Esophagus (tissue), 2 donors: ENCODE measurements at regions not wholly inside any gene's neighbourhood (a gene's known extent, or its start where the extent isn't known, plus 50 kb on each side); places are given as distances from the start of the nearest gene placed in this dataset.

Experiments used
- H3K27ac ChIP-seq, 2 donors: one replicate each; pipeline ENCODE4 v1.5.1; 2013; ENCODE audit warnings: low read depth in 2 of 2, mild to moderate bottlenecking in 2 of 2, inconsistent platforms in 1 of 2, low read length in 1 of 2, moderate library complexity in 1 of 2
- H3K27me3 ChIP-seq, 2 donors: one replicate each; pipeline ENCODE4 v1.6.1; 2013; ENCODE audit warnings: low read length in 2 of 2, control low read depth in 1 of 2, mild to moderate bottlenecking in 1 of 2; ENCODE audit not compliant: insufficient read depth in 2 of 2, control insufficient read depth in 1 of 2
- H3K36me3 ChIP-seq, 2 donors: one replicate each; pipeline ENCODE4 v1.6.1; 2013; ENCODE audit warnings: low read length in 1 of 2; ENCODE audit not compliant: control insufficient read depth in 2 of 2, insufficient read depth in 2 of 2
- H3K4me1 ChIP-seq, 2 donors: one replicate each; pipeline ENCODE4 v1.6.1; 2013; ENCODE audit warnings: low read length in 1 of 2; ENCODE audit not compliant: control insufficient read depth in 2 of 2, insufficient read depth in 2 of 2
- H3K4me3 ChIP-seq, 2 donors: one replicate each; pipeline ENCODE4 v1.5.1; 2013; ENCODE audit warnings: low read length in 2 of 2, mild to moderate bottlenecking in 2 of 2, low read depth in 1 of 2, moderate library complexity in 1 of 2
- H3K9me3 ChIP-seq, 2 donors: one replicate each; pipeline ENCODE4 v1.6.1; 2013; ENCODE audit warnings: mild to moderate bottlenecking in 2 of 2, low read depth in 1 of 2, low read length in 1 of 2, moderate library complexity in 1 of 2; ENCODE audit not compliant: control insufficient read depth in 2 of 2, insufficient read depth in 1 of 2
- WGBS, 2 donors: extraction: QIAGEN DNeasy Blood & Tissue Kit; methylation state at CpG; one replicate each; pipeline ENCODE4 v1.1.7; 2013; 5-methylcytosine and 5-hydroxymethylcytosine counted together
- donor health status: healthy with polysubstance abuse.
- donor health status: Bipolar disorder and iron deficiency.

DNA sequence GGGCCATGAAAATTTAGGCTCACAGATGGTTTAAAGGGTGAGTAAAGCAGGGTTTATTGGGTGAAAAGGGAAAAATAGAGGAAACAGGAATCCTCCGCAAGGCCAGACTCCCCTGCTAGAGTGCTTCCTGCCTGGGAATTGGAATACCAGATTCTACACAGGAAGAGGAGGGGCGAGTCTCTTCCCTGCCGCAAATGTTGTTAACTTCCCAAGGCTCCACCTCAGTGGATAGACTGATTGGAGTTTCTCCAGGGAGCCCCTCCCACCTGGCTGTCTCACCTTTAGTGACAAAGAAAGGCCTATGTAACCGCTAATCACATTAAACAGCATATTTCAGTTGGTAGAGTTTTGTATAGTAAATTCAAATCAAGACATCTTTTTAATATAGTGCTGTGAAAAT lies 1450.1 kb downstream of the KCNT2 start:
- H3K4me3 ChIP-seq: no peak overlapping the region
- H3K4me1 ChIP-seq: no peaks in the 10 kb centered on the region
- H3K27me3 ChIP-seq: no peaks in the 10 kb centered on the region
- H3K27ac ChIP-seq: no peak overlapping the region
- H3K9me3 ChIP-seq: no peaks in the 10 kb centered on the region
- H3K36me3 ChIP-seq: no peaks in the 10 kb centered on the region
- 77 to 86% methylated on average over 4 of the region's 4 CpGs for WGBS, 2 donors

DNA sequence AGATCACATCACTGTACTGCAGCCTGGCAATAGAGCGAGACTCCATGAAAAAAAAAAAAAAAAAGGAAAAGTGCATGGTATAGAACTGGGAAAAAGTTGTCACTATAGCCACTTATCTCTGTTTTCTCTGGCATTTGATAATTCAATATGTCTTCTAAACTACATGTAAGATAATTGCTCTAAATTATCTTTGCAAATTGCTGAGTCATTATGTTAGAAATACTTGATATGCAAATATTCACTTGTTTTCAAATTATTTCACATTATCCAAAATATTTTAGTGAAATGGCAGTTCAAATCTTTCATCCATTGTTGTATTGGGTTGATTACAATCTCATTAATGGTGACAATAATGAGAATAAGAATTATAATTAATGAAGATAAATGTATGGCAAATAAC lies 1455.1 kb downstream of the KCNT2 start:
- Histone ChIP-seq H3K4me3 (no peak overlapping the region), H3K36me3 (no peaks in the 10 kb centered on the region), H3K4me1 (no peaks in the 10 kb centered on the region), H3K9me3 (no peaks in the 10 kb centered on the region), H3K27ac (no peak overlapping the region), H3K27me3 (no peaks in the 10 kb centered on the region)
- WGBS, 2 donors: 70 to 83% methylated on average over 1 of the region's 1 CpG

DNA sequence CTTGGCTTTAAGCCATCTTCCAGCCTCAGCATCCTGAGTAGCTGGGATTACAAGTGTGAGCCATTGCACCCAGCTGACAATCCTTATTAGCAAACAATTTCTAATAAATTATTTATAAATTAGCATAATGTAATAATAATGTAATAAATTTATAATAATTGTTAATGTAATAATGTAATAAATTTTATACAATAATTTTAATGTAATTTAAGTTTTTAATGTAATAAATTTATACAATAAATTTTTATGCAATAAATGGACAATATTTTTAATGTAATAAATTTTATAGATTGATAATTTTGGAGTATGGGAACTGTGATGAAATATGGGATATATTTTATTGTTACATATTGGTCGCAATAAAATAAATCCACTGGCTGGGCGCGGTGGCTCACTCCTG lies 1457.5 kb downstream of the KCNT2 start:
- Histone ChIP-seq H3K4me3 (no peak overlapping the region), H3K9me3 (no peaks in the 10 kb centered on the region), H3K36me3 (no peaks in the 10 kb centered on the region), H3K27ac (no peak overlapping the region), H3K27me3 (no peaks in the 10 kb centered on the region), H3K4me1 (no peaks in the 10 kb centered on the region)
- 95% methylated on average over 3 of the region's 3 CpGs for WGBS, 2 donors

DNA sequence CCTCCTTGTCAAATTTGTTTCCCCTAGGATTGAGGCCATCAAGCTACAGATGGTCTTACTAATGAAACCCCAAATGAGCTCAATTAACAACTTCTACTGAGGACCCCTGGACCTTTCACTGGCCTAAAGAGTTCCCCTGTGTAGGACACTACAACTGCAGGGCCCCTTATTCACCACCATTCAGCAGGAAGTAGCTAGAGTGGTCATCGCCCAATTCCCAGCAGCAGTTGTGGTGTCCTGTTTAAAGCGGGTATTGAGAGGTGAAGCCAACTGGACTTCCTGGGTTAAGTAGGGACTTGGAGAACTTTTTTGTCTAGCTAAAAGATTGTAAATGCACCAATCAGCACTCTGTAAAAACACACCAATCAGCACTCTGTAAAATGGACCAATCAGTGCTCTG lies 1466.9 kb downstream of the KCNT2 start:
- H3K27me3 ChIP-seq: no peaks in the 10 kb centered on the region
- H3K9me3 ChIP-seq: peaks cover 0 to 3% of the 10 kb centered on the region in 2 donors
- H3K36me3 ChIP-seq: no peaks in the 10 kb centered on the region
- 90 to 93% methylated on average over 2 of the region's 2 CpGs for WGBS, 2 donors
- H3K4me3 ChIP-seq: no peak overlapping the region
- H3K4me1 ChIP-seq: no peaks in the 10 kb centered on the region
- H3K27ac ChIP-seq: no peak overlapping the region

DNA sequence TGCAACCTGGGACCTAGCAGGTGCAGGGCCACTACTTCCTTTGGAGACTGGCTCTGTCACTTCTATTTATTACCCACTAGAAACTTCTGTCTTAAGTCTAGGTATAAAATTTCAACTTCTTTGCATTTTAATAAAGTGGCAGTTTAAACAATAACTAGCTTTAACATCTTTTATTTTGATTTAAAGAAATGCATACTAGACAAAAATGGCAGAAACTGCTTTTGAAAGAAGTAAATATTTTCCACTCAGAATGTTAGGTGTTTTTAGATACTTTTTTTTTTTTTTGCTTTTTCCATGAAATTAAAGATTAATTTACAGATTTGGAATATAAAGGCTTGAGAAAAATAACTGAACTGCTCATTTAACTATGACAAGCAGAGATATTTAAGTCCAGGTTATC lies 1477.6 kb downstream of the KCNT2 start:
- no peaks in the 10 kb centered on the region for H3K36me3 ChIP-seq
- no peaks in the 10 kb centered on the region for H3K27me3 ChIP-seq
- H3K27ac ChIP-seq: no peak overlapping the region
- H3K4me3 ChIP-seq: no peak overlapping the region
- no peaks in the 10 kb centered on the region for H3K4me1 ChIP-seq
- peaks cover 0 to 3% of the 10 kb centered on the region in 2 donors for H3K9me3 ChIP-seq

DNA sequence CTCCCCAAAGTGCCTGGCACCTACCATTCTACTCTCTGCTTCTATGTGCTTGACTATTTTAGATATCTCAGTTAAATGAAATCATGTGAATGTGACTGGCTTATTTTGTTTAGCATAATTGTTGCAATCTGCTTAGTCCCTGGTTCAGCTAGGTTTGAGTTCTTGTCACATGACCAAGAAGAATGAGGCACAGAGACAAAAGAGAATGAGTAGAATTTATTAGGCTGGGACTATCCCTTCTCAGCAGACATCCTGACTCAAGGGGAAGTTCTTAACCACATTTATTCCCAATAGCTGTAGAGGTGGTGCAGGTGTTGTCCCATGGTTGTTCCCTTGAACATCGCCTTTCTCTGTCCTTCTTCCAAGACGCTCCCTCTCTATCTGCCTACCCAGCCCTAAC lies 1485.7 kb downstream of the KCNT2 start:
- H3K27ac ChIP-seq: no peak overlapping the region
- H3K4me1 ChIP-seq: no peaks in the 10 kb centered on the region
- no peak overlapping the region for H3K4me3 ChIP-seq
- H3K27me3 ChIP-seq: no peaks in the 10 kb centered on the region
- H3K9me3 ChIP-seq: no peaks in the 10 kb centered on the region
- no peaks in the 10 kb centered on the region for H3K36me3 ChIP-seq
- 92 to 98% methylated on average over 2 of the region's 2 CpGs for WGBS, 2 donors

DNA sequence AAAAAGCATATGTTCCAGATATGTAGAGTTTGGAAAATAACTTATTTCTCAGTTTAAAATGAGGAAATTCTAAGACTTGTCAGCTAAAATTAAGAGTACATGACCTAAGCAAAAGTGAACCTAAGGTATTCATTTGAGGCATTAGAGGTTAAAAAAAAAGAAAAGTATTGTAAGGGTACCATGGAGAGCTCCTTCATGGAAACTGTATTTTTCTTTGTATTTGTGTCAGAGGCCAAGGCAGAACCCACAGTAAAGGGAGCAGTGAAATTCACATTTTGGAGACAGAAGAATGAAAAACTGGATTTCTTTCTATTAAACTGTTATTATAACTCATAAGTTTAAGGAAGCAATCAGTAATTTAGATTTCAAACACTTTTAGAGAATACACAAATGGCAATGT lies 1494.8 kb downstream of the KCNT2 start:
- no peaks in the 10 kb centered on the region for H3K4me1 ChIP-seq
- no peak overlapping the region for H3K4me3 ChIP-seq

DNA sequence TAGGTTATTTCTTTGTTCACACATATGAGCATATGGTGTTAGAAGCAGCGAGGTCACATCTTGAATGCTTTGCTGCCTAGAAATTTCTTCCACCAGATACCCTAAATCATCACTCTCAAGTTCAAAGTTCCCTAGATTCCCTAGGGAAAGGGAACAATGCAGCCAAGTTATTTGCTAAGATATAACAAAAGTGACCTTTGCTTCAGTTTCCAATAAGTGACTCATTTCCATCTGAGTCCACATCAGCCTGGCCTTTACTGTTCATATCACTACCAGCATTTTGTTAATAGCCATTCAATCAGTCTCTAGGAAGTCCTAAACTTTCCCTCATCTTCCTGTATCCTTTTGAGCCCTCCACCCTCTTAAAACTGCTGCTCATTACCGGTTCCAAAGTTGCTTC lies 1502.5 kb downstream of the KCNT2 start:
- Histone ChIP-seq H3K27me3 (no peaks in the 10 kb centered on the region), H3K9me3 (no peaks in the 10 kb centered on the region), H3K4me1 (no peaks in the 10 kb centered on the region), H3K36me3 (no peaks in the 10 kb centered on the region), H3K27ac (no peak overlapping the region), H3K4me3 (no peak overlapping the region)
- WGBS, 2 donors: 41 to 54% methylated on average over 2 of the region's 2 CpGs

More for the DNA sequence above, 1494.8 kb downstream of the KCNT2 start:
- H3K9me3 ChIP-seq: no peaks in the 10 kb centered on the region
- H3K36me3 ChIP-seq: no peaks in the 10 kb centered on the region
- H3K27ac ChIP-seq: no peak overlapping the region
- H3K27me3 ChIP-seq: no peaks in the 10 kb centered on the region

DNA sequence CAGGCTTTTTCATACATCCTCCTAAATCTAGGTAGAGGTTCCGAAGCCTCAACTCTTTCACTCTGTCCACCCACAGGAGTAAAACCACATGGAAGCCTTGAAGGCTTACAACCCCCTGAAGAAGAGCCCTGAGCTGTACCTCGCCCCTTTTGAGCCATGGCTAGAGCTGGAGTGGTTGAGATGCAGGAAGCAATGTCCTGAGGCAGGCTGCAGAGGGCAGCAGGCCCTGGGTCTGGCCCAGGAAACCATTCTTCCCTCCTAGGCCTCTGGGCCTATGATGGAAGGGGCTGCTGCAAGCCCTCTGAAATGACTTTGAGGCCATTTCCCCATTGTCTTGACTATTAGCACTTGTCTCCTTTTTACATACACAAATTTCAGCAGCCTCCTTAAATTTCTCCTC lies 1503.0 kb downstream of the KCNT2 start:
- Histone ChIP-seq H3K9me3 (no peaks in the 10 kb centered on the region), H3K4me3 (no peak overlapping the region), H3K27ac (no peak overlapping the region), H3K27me3 (no peaks in the 10 kb centered on the region), H3K4me1 (no peaks in the 10 kb centered on the region), H3K36me3 (no peaks in the 10 kb centered on the region)
- 40 to 65% methylated on average over 2 of the region's 2 CpGs for WGBS, 2 donors

DNA sequence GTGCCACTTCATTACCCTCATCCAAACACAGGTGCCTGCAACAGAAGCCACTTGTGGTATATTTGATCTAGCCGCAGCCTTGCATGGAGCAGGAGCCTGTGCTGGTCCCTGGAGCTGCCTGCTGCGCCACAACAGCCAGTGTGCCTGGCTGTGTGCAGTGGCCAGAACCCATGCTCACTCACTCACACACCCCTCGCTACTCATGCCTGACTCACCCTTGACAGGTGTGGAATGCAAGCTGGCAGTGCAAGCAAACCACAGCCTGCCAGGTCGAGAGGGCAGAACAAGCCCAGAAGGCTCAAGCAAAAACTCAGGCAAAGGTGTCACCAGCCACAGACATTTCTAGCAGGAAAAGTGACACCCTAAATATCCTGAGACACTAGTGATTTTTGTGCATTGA lies 1510.9 kb downstream of the KCNT2 start:
- WGBS, 2 donors: 58 to 68% methylated on average over 4 of the region's 4 CpGs
- Histone ChIP-seq H3K9me3 (peaks cover 0 to 3% of the 10 kb centered on the region in 2 donors), H3K36me3 (no peaks in the 10 kb centered on the region), H3K4me1 (no peaks in the 10 kb centered on the region), H3K27me3 (no peaks in the 10 kb centered on the region), H3K4me3 (no peak overlapping the region), H3K27ac (no peak overlapping the region)
